ENCODE measurements at regions not wholly inside any gene's neighbourhood (a gene's known extent, or its start where the extent isn't known, plus 50 kb on each side); places are given as distances from the start of the nearest gene placed in this dataset.

DNA sequence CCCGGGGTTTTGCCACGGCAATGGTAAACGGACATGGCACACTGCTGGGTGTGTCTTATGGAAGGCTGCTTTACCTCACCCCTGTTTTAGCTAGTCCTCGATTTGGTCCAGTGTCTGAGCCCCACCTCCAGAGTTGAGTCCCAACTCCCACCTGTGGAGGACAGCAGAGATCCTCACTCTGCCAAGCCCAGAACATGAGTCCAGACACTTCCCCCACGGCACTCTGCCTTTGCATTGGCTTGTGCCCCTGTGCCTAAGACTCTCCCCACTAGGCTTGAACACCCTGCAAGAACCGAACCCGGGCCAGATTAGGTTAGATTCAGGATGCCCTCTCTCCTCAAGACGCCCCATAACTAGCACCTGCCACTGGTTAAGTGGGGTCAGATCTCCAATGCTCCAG lies 59.8 kb upstream of the C14orf180 start:
- Histone ChIP-seq H4K20me1 (ENCODE audit: insufficient read depth, low read length) (no peaks in the 10 kb centered on the region), H3K27ac (ENCODE audit: low read depth, low read length) (no peak overlapping the region), H3K27me3 (ENCODE audit: insufficient read depth, low read length) (no peaks in the 10 kb centered on the region), H3K36me3 (ENCODE audit: insufficient read depth, low read length) (no peaks in the 10 kb centered on the region), H3K4me2 (ENCODE audit: insufficient read depth, low read length) (no peak overlapping the region), H3K4me3 (ENCODE audit: insufficient read depth, low read length) (no peak overlapping the region), H2AFZ (ENCODE audit: low read length) (no peak overlapping the region), H3K79me2 (ENCODE audit: insufficient read depth, low read length) (no peaks in the 10 kb centered on the region), H3K4me1 (ENCODE audit: insufficient read depth, low read length) (no peaks in the 10 kb centered on the region), H3K9me3 (ENCODE audit: low read depth, low read length) (no peaks in the 10 kb centered on the region)
- DNase-seq (ENCODE audit: insufficient read length, low spot score, missing footprints), result no peak
- TF ChIP-seq, protein P1, sequence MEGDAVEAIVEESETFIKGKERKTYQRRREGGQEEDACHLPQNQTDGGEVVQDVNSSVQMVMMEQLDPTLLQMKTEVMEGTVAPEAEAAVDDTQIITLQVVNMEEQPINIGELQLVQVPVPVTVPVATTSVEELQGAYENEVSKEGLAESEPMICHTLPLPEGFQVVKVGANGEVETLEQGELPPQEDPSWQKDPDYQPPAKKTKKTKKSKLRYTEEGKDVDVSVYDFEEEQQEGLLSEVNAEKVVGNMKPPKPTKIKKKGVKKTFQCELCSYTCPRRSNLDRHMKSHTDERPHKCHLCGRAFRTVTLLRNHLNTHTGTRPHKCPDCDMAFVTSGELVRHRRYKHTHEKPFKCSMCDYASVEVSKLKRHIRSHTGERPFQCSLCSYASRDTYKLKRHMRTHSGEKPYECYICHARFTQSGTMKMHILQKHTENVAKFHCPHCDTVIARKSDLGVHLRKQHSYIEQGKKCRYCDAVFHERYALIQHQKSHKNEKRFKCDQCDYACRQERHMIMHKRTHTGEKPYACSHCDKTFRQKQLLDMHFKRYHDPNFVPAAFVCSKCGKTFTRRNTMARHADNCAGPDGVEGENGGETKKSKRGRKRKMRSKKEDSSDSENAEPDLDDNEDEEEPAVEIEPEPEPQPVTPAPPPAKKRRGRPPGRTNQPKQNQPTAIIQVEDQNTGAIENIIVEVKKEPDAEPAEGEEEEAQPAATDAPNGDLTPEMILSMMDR (IDR thresholded peaks at IDR 0.05; ENCODE audit: extremely low read depth, low read depth, low read length), result no peak

DNA sequence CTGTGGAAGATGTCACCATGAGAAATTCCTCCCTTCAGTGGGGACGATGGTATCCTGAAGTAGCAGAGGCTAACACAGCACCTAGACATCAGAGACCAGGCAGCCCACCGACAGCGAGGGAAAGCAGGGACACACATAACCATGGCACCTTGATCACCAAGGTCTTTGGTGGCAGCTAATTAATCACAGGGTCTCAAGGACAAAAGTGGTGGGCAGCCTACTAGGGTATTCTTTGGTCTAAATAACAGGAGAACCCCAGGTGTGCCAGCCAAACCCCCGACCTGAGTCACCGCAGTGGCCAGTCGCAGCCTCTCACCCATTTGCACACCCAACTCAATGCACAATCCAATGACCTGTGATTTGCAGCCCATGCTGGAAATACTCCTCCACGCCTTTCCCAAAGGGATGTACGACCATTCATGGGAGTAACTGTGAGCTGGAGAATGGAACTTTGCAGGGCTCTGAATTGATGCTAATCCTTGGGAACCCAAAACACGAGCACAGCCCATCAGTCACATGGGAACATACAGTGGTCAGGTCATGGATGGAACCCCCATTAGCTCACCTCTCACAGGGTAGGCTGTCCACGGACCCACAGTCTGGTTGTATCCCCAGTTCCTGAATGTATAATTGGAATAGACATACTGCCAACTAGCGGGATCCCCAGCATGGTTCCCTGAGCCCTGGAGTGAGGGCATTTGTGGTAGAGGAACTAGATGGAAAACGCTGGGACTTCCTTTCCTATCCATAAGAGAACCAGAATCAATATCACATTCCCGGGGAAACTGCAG lies 58.7 kb upstream of the C14orf180 start:
- no peaks in the 10 kb centered on the region for H3K79me2 ChIP-seq (ENCODE audit: insufficient read depth, low read length)
- no peaks in the 10 kb centered on the region for H3K27me3 ChIP-seq (ENCODE audit: insufficient read depth, low read length)
- DNase-seq (ENCODE audit: insufficient read length, low spot score, missing footprints), result peak; percentile 46
- H3K4me1 ChIP-seq (ENCODE audit: insufficient read depth, low read length), result no peaks in the 10 kb centered on the region
- no peak overlapping the region for H3K27ac ChIP-seq (ENCODE audit: low read depth, low read length)
- H4K20me1 ChIP-seq (ENCODE audit: insufficient read depth, low read length), result no peaks in the 10 kb centered on the region
- H3K4me2 ChIP-seq (ENCODE audit: insufficient read depth, low read length), result no peak overlapping the region
- H3K4me3 ChIP-seq (ENCODE audit: insufficient read depth, low read length), result no peak overlapping the region
- H3K36me3 ChIP-seq (ENCODE audit: insufficient read depth, low read length), result no peaks in the 10 kb centered on the region
- TF ChIP-seq, protein P1 (IDR thresholded peaks at IDR 0.05; ENCODE audit: extremely low read depth, low read depth, low read length), result no peak
- no peaks in the 10 kb centered on the region for H3K9me3 ChIP-seq (ENCODE audit: low read depth, low read length)
- no peak overlapping the region for H2AFZ ChIP-seq (ENCODE audit: low read length)

DNA sequence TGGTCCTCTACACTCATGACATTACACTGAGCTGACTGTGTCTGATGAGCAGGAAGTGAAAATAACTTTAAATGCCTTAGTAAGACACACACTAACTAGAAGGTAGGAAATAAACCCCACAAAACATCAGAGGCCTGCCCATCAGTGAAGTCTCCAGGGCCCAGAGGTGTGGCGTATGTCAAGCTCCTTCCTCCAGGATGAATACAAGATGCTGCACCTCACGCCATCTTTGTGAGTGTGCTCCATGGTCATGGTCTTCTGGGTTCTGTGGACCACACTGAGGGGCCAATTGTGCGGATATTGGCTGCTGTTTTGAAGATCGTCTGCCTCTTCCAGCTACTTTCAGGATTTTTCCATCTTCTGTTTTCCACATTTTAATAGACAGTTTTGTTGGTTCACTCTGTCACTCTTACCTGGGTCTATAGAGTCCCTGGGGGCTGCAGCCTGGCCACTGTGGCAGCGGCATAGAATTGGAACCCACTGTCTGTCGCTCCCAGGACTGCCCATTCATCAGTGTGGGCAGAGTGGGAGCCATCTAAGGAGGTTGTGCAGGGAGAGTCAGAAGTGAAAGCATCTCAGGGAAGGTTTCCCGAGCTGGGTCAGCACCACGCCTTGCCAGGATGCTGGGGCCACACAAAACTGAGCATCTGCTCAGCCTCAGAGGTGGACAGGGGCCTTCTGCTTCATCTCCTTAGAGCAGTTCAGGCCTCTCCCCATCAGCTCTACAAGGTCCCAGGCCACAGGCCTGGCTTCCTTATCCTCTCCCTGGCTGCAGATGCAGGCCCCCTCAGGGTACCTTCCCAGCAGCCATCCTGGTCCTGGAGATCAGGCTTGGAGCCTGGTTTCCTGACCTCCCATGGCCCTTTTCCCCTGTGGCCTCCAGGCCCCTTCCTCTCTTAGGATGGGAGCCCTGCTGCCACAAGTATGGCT lies 57.5 kb upstream of the C14orf180 start:
- Histone ChIP-seq H3K4me1 (ENCODE audit: insufficient read depth, low read length) (no peaks in the 10 kb centered on the region), H2AFZ (ENCODE audit: low read length) (no peak overlapping the region), H3K27me3 (ENCODE audit: insufficient read depth, low read length) (no peaks in the 10 kb centered on the region), H3K9me3 (ENCODE audit: low read depth, low read length) (no peaks in the 10 kb centered on the region), H3K36me3 (ENCODE audit: insufficient read depth, low read length) (no peaks in the 10 kb centered on the region), H3K79me2 (ENCODE audit: insufficient read depth, low read length) (no peaks in the 10 kb centered on the region), H3K4me2 (ENCODE audit: insufficient read depth, low read length) (no peak overlapping the region), H4K20me1 (ENCODE audit: insufficient read depth, low read length) (no peaks in the 10 kb centered on the region), H3K27ac (ENCODE audit: low read depth, low read length) (no peak overlapping the region), H3K4me3 (ENCODE audit: insufficient read depth, low read length) (no peak overlapping the region)
- TF ChIP-seq, protein P1 (IDR thresholded peaks at IDR 0.05; ENCODE audit: extremely low read depth, low read depth, low read length), result no peak
- DNase-seq (ENCODE audit: insufficient read length, low spot score, missing footprints), result no peak
